ENCODE measurements at regions not wholly inside any gene's neighbourhood (a gene's known extent, or its start where the extent isn't known, plus 50 kb on each side); places are given as distances from the start of the nearest gene placed in this dataset.
"Not testable (repeated sequence)": the region's sequence is repeated elsewhere in the genome, so short reads cannot be mapped to it uniquely, and the experiment has no call there.

- not testable (repeated sequence) for H3K27ac Mint-ChIP-seq, H3K4me1 Mint-ChIP-seq
Observed at GRCh38 chrX:40222612-40223011, 124.9 kb upstream of the BCOR start.

GRCh38 chrX:40213092-40213491, 115.3 kb upstream of the BCOR start:
- H3K36me3 Mint-ChIP-seq = no peaks in the 10 kb centered on the region
- peaks cover 0 to 2% (median 0%) of the 10 kb centered on the region in 7 donors for H3K9me3 Mint-ChIP-seq
- Histone ChIP-seq H3K36me3 (ENCODE audit: control insufficient read depth, insufficient read depth, low read length) (no peaks in the 10 kb centered on the region), H3K27ac (ENCODE audit: insufficient read depth, low read length, poor library complexity, severe bottlenecking) (no peak overlapping the region), H3K4me1 (ENCODE audit: control insufficient read depth, insufficient read depth, low read length, poor library complexity, severe bottlenecking) (no peaks in the 10 kb centered on the region), H3K9me3 (ENCODE audit: control insufficient read depth in 2 of 2, low read length in 2 of 2) (no peaks in the 10 kb centered on the region), H3K4me3 (ENCODE audit: low read depth, low read length) (no peak overlapping the region), H3K27me3 (ENCODE audit: control insufficient read depth, insufficient read depth, low read length) (no peaks in the 10 kb centered on the region)
- no peaks in the 10 kb centered on the region for H3K27me3 Mint-ChIP-seq
- no peak overlapping the region for H3K27ac Mint-ChIP-seq
- peaks cover 0 to 3% (median 0%) of the 10 kb centered on the region in 4 donors for H3K4me1 Mint-ChIP-seq
- ATAC-seq (ENCODE audit: low read depth in 2 of 2) (no peak), DNase-seq (no peak)
- H3K4me3 Mint-ChIP-seq = no peak overlapping the region

More at GRCh38 chrX:40222612-40223011, 124.9 kb upstream of the BCOR start:
- H3K36me3 ChIP-seq (ENCODE audit: control insufficient read depth, insufficient read depth, low read length); ATAC-seq (ENCODE audit: low read depth in 2 of 2); H3K9me3 Mint-ChIP-seq; H3K27me3 ChIP-seq (ENCODE audit: control insufficient read depth, insufficient read depth, low read length); H3K27me3 Mint-ChIP-seq; H3K9me3 ChIP-seq (ENCODE audit: control insufficient read depth in 2 of 2, low read length in 2 of 2); H3K4me1 ChIP-seq (ENCODE audit: control insufficient read depth, insufficient read depth, low read length, poor library complexity, severe bottlenecking); H3K36me3 Mint-ChIP-seq; H3K27ac ChIP-seq (ENCODE audit: insufficient read depth, low read length, poor library complexity, severe bottlenecking); DNase-seq; H3K4me3 ChIP-seq (ENCODE audit: low read depth, low read length): not testable (repeated sequence)
- H3K4me3 Mint-ChIP-seq = peak overlapping the region in 1 of 4 donors; percentile 47

- H3K27ac ChIP-seq (ENCODE audit: insufficient read depth, low read length, poor library complexity, severe bottlenecking) = no peak overlapping the region
- no peaks in the 10 kb centered on the region for H3K36me3 Mint-ChIP-seq
- H3K27me3 Mint-ChIP-seq = no peaks in the 10 kb centered on the region
- no peaks in the 10 kb centered on the region for H3K27me3 ChIP-seq (ENCODE audit: control insufficient read depth, insufficient read depth, low read length)
- H3K4me1 Mint-ChIP-seq = peaks cover 0 to 7% (median 0%) of the 10 kb centered on the region in 4 donors
- H3K27ac Mint-ChIP-seq = no peak overlapping the region
- no peaks in the 10 kb centered on the region for H3K36me3 ChIP-seq (ENCODE audit: control insufficient read depth, insufficient read depth, low read length)
- DNase-seq = no peak
- peaks cover 0 to 2% (median 0%) of the 10 kb centered on the region in 7 donors for H3K9me3 Mint-ChIP-seq
- peak overlapping the region in 1 of 4 donors; percentile 4 for H3K4me3 Mint-ChIP-seq
- H3K4me1 ChIP-seq (ENCODE audit: control insufficient read depth, insufficient read depth, low read length, poor library complexity, severe bottlenecking) = no peaks in the 10 kb centered on the region
- ATAC-seq (ENCODE audit: low read depth in 2 of 2) = no peak
- H3K9me3 ChIP-seq (ENCODE audit: control insufficient read depth in 2 of 2, low read length in 2 of 2) = no peaks in the 10 kb centered on the region
- no peak overlapping the region for H3K4me3 ChIP-seq (ENCODE audit: low read depth, low read length)
Observed at GRCh38 chrX:40209951-40210617, 112.3 kb upstream of the BCOR start.

GRCh38 chrX:40207626-40208025, 109.9 kb upstream of the BCOR start:
- H3K4me3 ChIP-seq (ENCODE audit: low read depth, low read length) = no peak overlapping the region
- peaks cover 0 to 2% (median 0%) of the 10 kb centered on the region in 7 donors for H3K9me3 Mint-ChIP-seq
- H3K27me3 ChIP-seq (ENCODE audit: control insufficient read depth, insufficient read depth, low read length) = no peaks in the 10 kb centered on the region
- H3K36me3 ChIP-seq (ENCODE audit: control insufficient read depth, insufficient read depth, low read length) = no peaks in the 10 kb centered on the region
- peak overlapping the region in 1 of 4 donors; percentile 24 for H3K4me3 Mint-ChIP-seq
- DNase-seq (no peak), ATAC-seq (ENCODE audit: low read depth in 2 of 2) (no peak)
- H3K27ac Mint-ChIP-seq = no peak overlapping the region
- H3K27ac ChIP-seq (ENCODE audit: insufficient read depth, low read length, poor library complexity, severe bottlenecking) = no peak overlapping the region
- peaks cover 5% of the 10 kb centered on the region for H3K4me1 ChIP-seq (ENCODE audit: control insufficient read depth, insufficient read depth, low read length, poor library complexity, severe bottlenecking)
- peaks cover 0 to 10% (median 3%) of the 10 kb centered on the region in 4 donors for H3K4me1 Mint-ChIP-seq
- H3K36me3 Mint-ChIP-seq = no peaks in the 10 kb centered on the region
- H3K9me3 ChIP-seq (ENCODE audit: control insufficient read depth in 2 of 2, low read length in 2 of 2) = no peaks in the 10 kb centered on the region
- H3K27me3 Mint-ChIP-seq = no peaks in the 10 kb centered on the region

GRCh38 chrX:40205471-40205870, 107.7 kb upstream of the BCOR start:
- H3K4me1 Mint-ChIP-seq = peaks cover 0 to 22% (median 8%) of the 10 kb centered on the region in 4 donors
- no peaks in the 10 kb centered on the region for H3K27me3 ChIP-seq (ENCODE audit: control insufficient read depth, insufficient read depth, low read length)
- ATAC-seq (ENCODE audit: low read depth in 2 of 2) (no peak), DNase-seq (no peak)
- H3K4me1 ChIP-seq (ENCODE audit: control insufficient read depth, insufficient read depth, low read length, poor library complexity, severe bottlenecking) = peaks cover 17% of the 10 kb centered on the region
- no peaks in the 10 kb centered on the region for H3K9me3 Mint-ChIP-seq
- H3K4me3 Mint-ChIP-seq = no peak overlapping the region
- H3K36me3 ChIP-seq (ENCODE audit: control insufficient read depth, insufficient read depth, low read length) = no peaks in the 10 kb centered on the region
- no peaks in the 10 kb centered on the region for H3K9me3 ChIP-seq (ENCODE audit: control insufficient read depth in 2 of 2, low read length in 2 of 2)
- no peaks in the 10 kb centered on the region for H3K36me3 Mint-ChIP-seq
- H3K27ac Mint-ChIP-seq = no peak overlapping the region
- no peak overlapping the region for H3K27ac ChIP-seq (ENCODE audit: insufficient read depth, low read length, poor library complexity, severe bottlenecking)
- no peaks in the 10 kb centered on the region for H3K27me3 Mint-ChIP-seq
- no peak overlapping the region for H3K4me3 ChIP-seq (ENCODE audit: low read depth, low read length)

GRCh38 chrX:40202456-40202855, 104.7 kb upstream of the BCOR start:
- H3K27ac ChIP-seq (ENCODE audit: insufficient read depth, low read length, poor library complexity, severe bottlenecking) = no peak overlapping the region
- no peak overlapping the region for H3K4me3 Mint-ChIP-seq
- H3K36me3 Mint-ChIP-seq = no peaks in the 10 kb centered on the region

GRCh38 chrX:40201329-40201885, 103.6 kb upstream of the BCOR start:
- H3K9me3 ChIP-seq (ENCODE audit: control insufficient read depth in 2 of 2, low read length in 2 of 2) = no peaks in the 10 kb centered on the region
- no peaks in the 10 kb centered on the region for H3K36me3 ChIP-seq (ENCODE audit: control insufficient read depth, insufficient read depth, low read length)
- Mint-ChIP-seq H3K36me3 (no peaks in the 10 kb centered on the region), H3K9me3 (no peaks in the 10 kb centered on the region), H3K4me3 (peak overlapping the region in 2 of 4 donors; percentile 33 to 38), H3K27ac (peak overlapping the region; percentile 71 to 73 (median 73)), H3K27me3 (no peaks in the 10 kb centered on the region), H3K4me1 (peaks cover 0 to 16% (median 8%) of the 10 kb centered on the region in 4 donors)
- no peak overlapping the region for H3K27ac ChIP-seq (ENCODE audit: insufficient read depth, low read length, poor library complexity, severe bottlenecking)
- H3K4me1 ChIP-seq (ENCODE audit: control insufficient read depth, insufficient read depth, low read length, poor library complexity, severe bottlenecking) = peaks cover 17% of the 10 kb centered on the region
- H3K27me3 ChIP-seq (ENCODE audit: control insufficient read depth, insufficient read depth, low read length) = no peaks in the 10 kb centered on the region
- H3K4me3 ChIP-seq (ENCODE audit: low read depth, low read length) = no peak overlapping the region
- peak; percentile 82 to 88 for ATAC-seq (ENCODE audit: low read depth in 2 of 2)
- peak; percentile 2 to 87 (median 38) for DNase-seq

More at GRCh38 chrX:40202456-40202855, 104.7 kb upstream of the BCOR start:
- H3K27me3 ChIP-seq (ENCODE audit: control insufficient read depth, insufficient read depth, low read length) = no peaks in the 10 kb centered on the region
- Mint-ChIP-seq H3K27ac (peak overlapping the region in 2 of 3 donors; percentile 69 to 72), H3K27me3 (no peaks in the 10 kb centered on the region), H3K9me3 (no peaks in the 10 kb centered on the region), H3K4me1 (peaks cover 0 to 16% (median 8%) of the 10 kb centered on the region in 4 donors)
- DNase-seq (peak in 1 of 3 donors; percentile 53), ATAC-seq (ENCODE audit: low read depth in 2 of 2) (no peak)
- H3K9me3 ChIP-seq (ENCODE audit: control insufficient read depth in 2 of 2, low read length in 2 of 2) = no peaks in the 10 kb centered on the region
- no peak overlapping the region for H3K4me3 ChIP-seq (ENCODE audit: low read depth, low read length)
- peaks cover 17% of the 10 kb centered on the region for H3K4me1 ChIP-seq (ENCODE audit: control insufficient read depth, insufficient read depth, low read length, poor library complexity, severe bottlenecking)
- H3K36me3 ChIP-seq (ENCODE audit: control insufficient read depth, insufficient read depth, low read length) = no peaks in the 10 kb centered on the region

- no peaks in the 10 kb centered on the region for H3K9me3 ChIP-seq (ENCODE audit: control insufficient read depth in 2 of 2, low read length in 2 of 2)
- peaks cover 17% of the 10 kb centered on the region for H3K4me1 ChIP-seq (ENCODE audit: control insufficient read depth, insufficient read depth, low read length, poor library complexity, severe bottlenecking)
- no peak overlapping the region for H3K27ac Mint-ChIP-seq
- H3K27ac ChIP-seq (ENCODE audit: insufficient read depth, low read length, poor library complexity, severe bottlenecking) = no peak overlapping the region
- H3K4me3 Mint-ChIP-seq = no peak overlapping the region
- no peak for DNase-seq
- H3K27me3 ChIP-seq (ENCODE audit: control insufficient read depth, insufficient read depth, low read length) = no peaks in the 10 kb centered on the region
- H3K36me3 ChIP-seq (ENCODE audit: control insufficient read depth, insufficient read depth, low read length) = no peaks in the 10 kb centered on the region
- no peak overlapping the region for H3K4me3 ChIP-seq (ENCODE audit: low read depth, low read length)
- peaks cover 0 to 16% (median 8%) of the 10 kb centered on the region in 4 donors for H3K4me1 Mint-ChIP-seq
- H3K36me3 Mint-ChIP-seq = no peaks in the 10 kb centered on the region
- no peaks in the 10 kb centered on the region for H3K27me3 Mint-ChIP-seq
- no peaks in the 10 kb centered on the region for H3K9me3 Mint-ChIP-seq
- no peak for ATAC-seq (ENCODE audit: low read depth in 2 of 2)
Observed at GRCh38 chrX:40199704-40200103, 101.9 kb upstream of the BCOR start.

Measured in CD4-positive, CD25-positive, alpha-beta regulatory T cell (primary cell).